ENCODE measurements at regions not wholly inside any gene's neighbourhood (a gene's known extent, or its start where the extent isn't known, plus 50 kb on each side); places are given as distances from the start of the nearest gene placed in this dataset.
"Not testable (repeated sequence)": the region's sequence is repeated elsewhere in the genome, so short reads cannot be mapped to it uniquely, and the experiment has no call there.

GRCh38 chr14:28240909-28241308 is 525.7 kb upstream of the FOXG1 start:
- no peak for DNase-seq (ENCODE audit: low spot score)

- no peak for DNase-seq (ENCODE audit: low spot score)
Observed at GRCh38 chr14:28242895-28243294, 523.7 kb upstream of the FOXG1 start.

GRCh38 chr14:28243600-28243999 is 523.0 kb upstream of the FOXG1 start:
- no peak for DNase-seq (ENCODE audit: low spot score)

DNA sequence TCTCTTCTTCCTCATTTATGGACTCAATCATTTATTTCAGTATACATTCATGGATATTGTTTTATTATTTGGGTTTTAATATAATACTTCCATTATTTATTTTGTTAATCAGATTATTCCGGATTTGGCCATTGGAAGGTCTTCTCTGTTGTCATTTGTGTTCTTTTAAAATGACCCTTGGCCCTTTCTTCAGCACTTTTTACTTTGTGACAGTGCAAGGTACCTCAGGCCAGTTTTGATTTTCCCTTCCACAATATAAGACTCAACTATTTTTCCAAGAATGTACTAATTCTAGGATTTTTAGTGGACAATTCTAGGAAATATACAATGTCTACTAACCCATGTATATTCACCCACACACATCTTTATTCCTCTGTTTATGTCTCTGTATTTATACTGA is 521.4 kb upstream of the FOXG1 start:
- DNase-seq (ENCODE audit: low spot score), result no peak

GRCh38 chr14:28247491-28247890 is 519.1 kb upstream of the FOXG1 start:
- DNase-seq (ENCODE audit: low spot score), result no peak

DNA sequence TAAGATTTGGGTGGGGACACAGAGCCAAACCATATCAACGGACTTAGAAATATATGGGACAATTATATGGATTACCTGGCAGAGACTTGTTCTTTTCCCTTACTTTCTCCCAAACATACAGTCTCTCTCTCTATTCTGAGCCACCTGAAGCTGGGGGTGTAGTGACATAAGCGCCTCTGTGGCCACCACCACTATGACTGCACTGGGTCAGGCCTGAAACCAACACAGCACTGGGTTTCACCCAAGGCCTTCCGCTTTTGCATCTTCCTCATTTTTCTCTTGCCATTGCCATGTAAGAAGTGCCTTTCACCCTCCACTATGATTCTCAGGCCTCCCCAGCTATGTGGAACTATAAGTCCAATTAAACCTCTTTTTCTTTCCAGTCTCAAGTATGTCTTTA is 514.5 kb upstream of the FOXG1 start:
- DNase-seq (ENCODE audit: low spot score), result not testable (repeated sequence)

- DNase-seq (ENCODE audit: low spot score), result no peak
Observed at GRCh38 chr14:28254768-28255167, 511.8 kb upstream of the FOXG1 start.

GRCh38 chr14:28264306-28264705 is 502.3 kb upstream of the FOXG1 start:
- DNase-seq (ENCODE audit: low spot score), result no peak

- no peak for DNase-seq (ENCODE audit: low spot score)
Observed at GRCh38 chr14:28272270-28272669, 494.3 kb upstream of the FOXG1 start.

GRCh38 chr14:28280530-28280929 is 486.1 kb upstream of the FOXG1 start:
- no peak for DNase-seq (ENCODE audit: low spot score)

- DNase-seq (ENCODE audit: low spot score), result no peak
Observed at GRCh38 chr14:28280997-28281598, 485.5 kb upstream of the FOXG1 start.

DNA sequence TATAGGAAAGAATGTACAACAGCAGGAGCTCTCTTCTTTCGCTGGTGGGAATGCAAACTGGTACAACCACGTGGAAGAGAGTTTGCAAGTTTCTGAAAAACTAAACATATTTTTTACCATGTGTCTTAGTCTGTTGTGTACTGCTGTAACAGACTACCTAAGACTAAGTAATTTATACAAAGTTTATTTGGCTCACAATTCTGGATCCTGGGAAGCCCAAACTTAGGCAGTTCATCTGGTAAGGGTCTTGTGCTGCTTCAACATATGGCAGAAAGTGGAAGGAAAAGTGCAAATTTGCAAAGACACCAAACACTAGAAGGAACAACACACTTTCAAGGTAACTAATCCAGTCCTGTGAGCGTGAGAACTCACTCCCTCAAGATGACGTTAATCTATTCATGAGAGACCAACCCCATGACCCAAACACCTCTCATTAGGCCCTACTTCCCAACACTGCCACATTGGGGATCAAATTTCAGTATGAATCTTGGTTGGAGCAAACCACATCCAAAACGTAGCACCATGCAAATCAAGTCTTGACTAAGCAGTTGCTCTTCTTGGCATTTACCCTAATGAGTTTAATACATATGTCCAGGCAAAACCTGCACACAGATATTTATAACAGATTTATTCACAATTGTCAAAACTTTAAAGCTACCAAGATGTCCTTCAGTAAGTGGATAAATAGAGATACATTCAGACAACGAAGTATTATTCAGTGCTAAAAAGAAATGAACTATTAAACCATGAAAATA is 481.9 kb upstream of the FOXG1 start:
- DNase-seq (ENCODE audit: low spot score), result no peak

DNA sequence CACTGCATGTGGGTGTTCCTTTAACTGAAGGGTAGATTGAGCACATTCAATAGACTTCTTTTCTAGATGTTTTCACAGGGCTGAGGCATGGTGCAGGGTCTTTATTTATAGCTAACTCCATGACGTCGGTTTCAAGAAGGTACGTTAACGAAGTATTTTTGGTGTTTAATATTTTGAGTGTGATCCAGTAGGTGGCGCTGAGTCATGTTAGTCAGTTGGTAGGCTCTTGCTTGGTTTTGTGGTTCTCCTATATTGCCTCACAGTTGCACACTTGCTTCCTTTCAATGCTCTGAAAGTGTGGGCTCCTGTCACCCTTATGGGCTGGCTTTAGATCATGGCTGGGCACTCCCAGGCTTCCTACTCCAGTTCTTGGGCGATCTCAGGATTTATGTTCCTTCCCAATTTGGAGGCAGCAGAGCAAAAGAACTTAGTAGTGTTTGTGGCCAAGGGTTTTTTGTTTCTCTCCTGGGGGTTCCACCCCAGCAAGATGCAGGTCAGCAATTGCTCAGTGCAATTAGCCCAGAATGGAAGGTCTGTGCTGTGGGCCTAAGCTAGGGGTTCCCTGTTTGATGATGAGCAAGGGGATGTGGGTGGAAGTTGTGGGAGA is 471.6 kb upstream of the FOXG1 start:
- peak; percentile 65 for DNase-seq (ENCODE audit: low spot score)

DNA sequence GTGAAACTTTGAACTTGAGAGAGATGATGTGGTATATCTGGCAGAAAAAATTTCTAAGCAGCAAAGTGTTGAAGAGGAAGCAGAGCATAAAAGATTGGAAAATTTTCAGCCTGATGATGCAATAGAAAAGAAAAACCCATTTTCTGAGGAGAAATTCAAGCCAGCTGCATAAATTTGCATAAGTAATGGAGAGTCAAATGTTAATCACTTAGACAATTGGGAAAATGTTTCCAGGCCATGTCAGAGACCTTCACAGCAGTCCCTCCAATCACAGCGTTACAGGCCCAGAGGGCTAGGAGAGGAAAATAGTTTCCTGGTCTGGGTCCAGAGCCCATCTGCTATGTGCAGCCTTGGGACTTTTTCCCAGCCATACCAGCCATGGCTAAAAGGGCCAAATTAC is 469.0 kb upstream of the FOXG1 start:
- DNase-seq (ENCODE audit: low spot score), result no peak

- DNase-seq (ENCODE audit: low spot score), result no peak
Observed at GRCh38 chr14:28298156-28298555, 468.4 kb upstream of the FOXG1 start.

GRCh38 chr14:28299227-28299626 is 467.4 kb upstream of the FOXG1 start:
- no peak for DNase-seq (ENCODE audit: low spot score)

- no peak for DNase-seq (ENCODE audit: low spot score)
Observed at GRCh38 chr14:28300356-28300755, 466.2 kb upstream of the FOXG1 start.

DNA sequence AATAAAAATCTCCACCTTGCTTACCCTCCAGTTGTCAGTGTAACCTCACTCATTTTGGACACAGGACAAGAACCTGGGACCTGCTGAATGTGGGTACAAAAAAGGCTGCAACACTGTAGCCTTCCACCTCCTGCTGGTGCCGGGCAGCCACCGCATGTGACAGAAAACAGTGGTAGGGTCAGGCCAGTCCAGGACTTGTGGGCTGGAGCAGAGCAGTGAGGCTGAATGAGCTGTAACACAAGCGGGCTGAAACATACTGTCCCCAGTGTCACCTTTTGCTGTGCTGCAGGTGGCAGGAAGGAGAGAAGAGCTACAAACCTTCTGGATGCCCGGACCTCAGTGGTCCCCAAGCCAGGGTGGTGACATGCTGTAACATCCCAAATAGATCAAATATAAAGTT is 465.4 kb upstream of the FOXG1 start:
- DNase-seq (ENCODE audit: low spot score), result no peak

GRCh38 chr14:28303248-28303647 is 463.3 kb upstream of the FOXG1 start:
- no peak for DNase-seq (ENCODE audit: low spot score)

- no peak for DNase-seq (ENCODE audit: low spot score)
Observed at GRCh38 chr14:28305938-28306337, 460.6 kb upstream of the FOXG1 start.

GRCh38 chr14:28307506-28307905 is 459.1 kb upstream of the FOXG1 start:
- no peak for DNase-seq (ENCODE audit: low spot score)

GRCh38 chr14:28308734-28309133 is 457.9 kb upstream of the FOXG1 start:
- DNase-seq (ENCODE audit: low spot score), result peak; percentile 30
